A673 (cell line): ENCODE measurements at regions not wholly inside any gene's neighbourhood (a gene's known extent, or its start where the extent isn't known, plus 50 kb on each side); places are given as distances from the start of the nearest gene placed in this dataset.

Source experiments
- BruUV-seq: library from RNA; stranded (reverse); fragments of 400-500 nt; replicated peaks from 2 replicates; lab custom pipeline; 2021; lab: Mats Ljungman, UMichigan
- CTCF ChIA-PET: fragments of 300-600 bp; sonication (Branson Sonifier 250); formaldehyde crosslinking; loops from one replicate; lab custom pipeline; 2022; ENCODE audit warnings: antibody characterized with exemption; lab: Charles Lee
- POLR2A ChIA-PET: fragments of 300-600 bp; sonication (Branson Sonifier 250); formaldehyde crosslinking; loops from one replicate; lab custom pipeline; 2022; ENCODE audit warnings: antibody characterized with exemption; ENCODE audit not compliant: low non-redundant PET; lab: Charles Lee
- DNase-seq: peaks from one replicate; pipeline ENCODE4 v3.0.0-alpha.2; 2015; ENCODE audit warnings: low spot score
- H3K27ac ChIP-seq: fragments of 200-600 bp; sonication (generic); 2 replicates; pipeline ENCODE4 v1.5.1; 2016; ENCODE audit warnings: mixed run types, low read depth, mild to moderate bottlenecking, mixed read lengths, antibody characterized with exemption, low read length; ENCODE audit not compliant: poor library complexity, severe bottlenecking
- H3K27me3 ChIP-seq: fragments of 200-600 bp; sonication (generic); replicated peaks from 2 replicates; pipeline ENCODE4 v1.6.1; 2017; ENCODE audit warnings: mixed run types, low read depth, mild to moderate bottlenecking, mixed read lengths, antibody characterized with exemption, low read length; ENCODE audit not compliant: insufficient read depth, poor library complexity
- H3K36me3 ChIP-seq: fragments of 200-600 bp; sonication (generic); 2 replicates; pipeline ENCODE4 v1.6.1; 2016; ENCODE audit warnings: mixed run types, mild to moderate bottlenecking, mixed read lengths, antibody characterized with exemption, low read length; ENCODE audit not compliant: insufficient read depth, poor library complexity, severe bottlenecking
- H3K4me1 ChIP-seq: fragments of 200-600 bp; sonication (generic); 2 replicates; pipeline ENCODE4 v1.6.1; 2017; ENCODE audit warnings: mixed run types, mild to moderate bottlenecking, mixed read lengths, antibody characterized with exemption, low read length; ENCODE audit not compliant: insufficient read depth, poor library complexity, severe bottlenecking
- H3K4me3 ChIP-seq: fragments of 200-600 bp; sonication (generic); 2 replicates; pipeline ENCODE4 v1.5.1; 2016; ENCODE audit warnings: low read depth, mixed run types, mild to moderate bottlenecking, mixed read lengths, low read length; ENCODE audit not compliant: poor library complexity, severe bottlenecking
- H3K9me3 ChIP-seq: fragments of 200-600 bp; sonication (generic); 2 replicates; pipeline ENCODE4 v1.6.1; 2016; ENCODE audit warnings: mixed run types, low read depth, mild to moderate bottlenecking, mixed read lengths, antibody characterized with exemption, low read length; ENCODE audit not compliant: poor library complexity, severe bottlenecking
- EZH2 ChIP-seq: fragments of 200-600 bp; sonication (generic); IDR thresholded peaks from 2 replicates; pipeline ENCODE4 v1.6.1; 2017; ENCODE audit warnings: borderline replicate concordance, low read depth, mild to moderate bottlenecking, mixed read lengths, antibody characterized with exemption, low read length; ENCODE audit not compliant: poor library complexity, severe bottlenecking
- intact Hi-C: fragments of 100-400 bp; cut with micrococcal nuclease; formaldehyde crosslinking; loops from one replicate; pipeline ENCODE4 v1.10.0; 2022; ENCODE audit not compliant: unreplicated experiment
- TF ChIP-seq, protein P1 (sequence below): fragments of 300-800, 200-600 bp; sonication (generic); conservative IDR thresholded peaks from 2 replicates; pipeline ENCODE4 v1.5.1; 2017; ENCODE audit warnings: low read depth, mild to moderate bottlenecking, antibody characterized with exemption, low read length, moderate library complexity, mixed read lengths

DNA sequence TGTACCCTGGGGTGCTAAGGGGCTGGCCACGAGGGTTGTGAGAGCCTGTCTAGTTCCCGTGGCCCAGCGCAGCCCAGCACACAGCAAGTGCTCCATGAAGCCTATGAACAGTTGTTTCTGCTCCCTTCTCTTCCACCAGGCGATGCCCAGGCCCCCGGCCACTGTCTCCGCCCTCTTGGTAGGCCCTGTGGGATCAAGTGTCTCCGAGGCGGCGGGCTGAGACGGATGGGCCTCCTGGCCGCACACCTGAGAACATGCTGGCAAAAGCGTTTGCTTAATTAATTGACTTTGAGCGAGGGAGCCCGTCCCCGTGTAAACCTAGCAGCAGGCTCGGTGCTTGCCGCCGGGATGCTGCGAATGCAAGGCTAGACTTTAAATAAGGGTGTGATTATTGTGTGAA is 129.7 kb upstream of the GSE1 start:
- TF ChIP-seq EZH2: no peak
- TF ChIP-seq, protein P1, sequence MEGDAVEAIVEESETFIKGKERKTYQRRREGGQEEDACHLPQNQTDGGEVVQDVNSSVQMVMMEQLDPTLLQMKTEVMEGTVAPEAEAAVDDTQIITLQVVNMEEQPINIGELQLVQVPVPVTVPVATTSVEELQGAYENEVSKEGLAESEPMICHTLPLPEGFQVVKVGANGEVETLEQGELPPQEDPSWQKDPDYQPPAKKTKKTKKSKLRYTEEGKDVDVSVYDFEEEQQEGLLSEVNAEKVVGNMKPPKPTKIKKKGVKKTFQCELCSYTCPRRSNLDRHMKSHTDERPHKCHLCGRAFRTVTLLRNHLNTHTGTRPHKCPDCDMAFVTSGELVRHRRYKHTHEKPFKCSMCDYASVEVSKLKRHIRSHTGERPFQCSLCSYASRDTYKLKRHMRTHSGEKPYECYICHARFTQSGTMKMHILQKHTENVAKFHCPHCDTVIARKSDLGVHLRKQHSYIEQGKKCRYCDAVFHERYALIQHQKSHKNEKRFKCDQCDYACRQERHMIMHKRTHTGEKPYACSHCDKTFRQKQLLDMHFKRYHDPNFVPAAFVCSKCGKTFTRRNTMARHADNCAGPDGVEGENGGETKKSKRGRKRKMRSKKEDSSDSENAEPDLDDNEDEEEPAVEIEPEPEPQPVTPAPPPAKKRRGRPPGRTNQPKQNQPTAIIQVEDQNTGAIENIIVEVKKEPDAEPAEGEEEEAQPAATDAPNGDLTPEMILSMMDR: no peak
- Histone ChIP-seq H3K4me3 (no peak overlapping the region), H3K9me3 (no peaks in the 10 kb centered on the region), H3K36me3 (no peaks in the 10 kb centered on the region), H3K27ac (no peak overlapping the region), H3K4me1 (peaks cover 8% of the 10 kb centered on the region), H3K27me3 (no peaks in the 10 kb centered on the region)
- CTCF ChIA-PET: no interaction called here
- POLR2A ChIA-PET: no interaction called here
- no peak for DNase-seq
- no TSS peak for BruUV-seq
- intact Hi-C loops: no loop called here

DNA sequence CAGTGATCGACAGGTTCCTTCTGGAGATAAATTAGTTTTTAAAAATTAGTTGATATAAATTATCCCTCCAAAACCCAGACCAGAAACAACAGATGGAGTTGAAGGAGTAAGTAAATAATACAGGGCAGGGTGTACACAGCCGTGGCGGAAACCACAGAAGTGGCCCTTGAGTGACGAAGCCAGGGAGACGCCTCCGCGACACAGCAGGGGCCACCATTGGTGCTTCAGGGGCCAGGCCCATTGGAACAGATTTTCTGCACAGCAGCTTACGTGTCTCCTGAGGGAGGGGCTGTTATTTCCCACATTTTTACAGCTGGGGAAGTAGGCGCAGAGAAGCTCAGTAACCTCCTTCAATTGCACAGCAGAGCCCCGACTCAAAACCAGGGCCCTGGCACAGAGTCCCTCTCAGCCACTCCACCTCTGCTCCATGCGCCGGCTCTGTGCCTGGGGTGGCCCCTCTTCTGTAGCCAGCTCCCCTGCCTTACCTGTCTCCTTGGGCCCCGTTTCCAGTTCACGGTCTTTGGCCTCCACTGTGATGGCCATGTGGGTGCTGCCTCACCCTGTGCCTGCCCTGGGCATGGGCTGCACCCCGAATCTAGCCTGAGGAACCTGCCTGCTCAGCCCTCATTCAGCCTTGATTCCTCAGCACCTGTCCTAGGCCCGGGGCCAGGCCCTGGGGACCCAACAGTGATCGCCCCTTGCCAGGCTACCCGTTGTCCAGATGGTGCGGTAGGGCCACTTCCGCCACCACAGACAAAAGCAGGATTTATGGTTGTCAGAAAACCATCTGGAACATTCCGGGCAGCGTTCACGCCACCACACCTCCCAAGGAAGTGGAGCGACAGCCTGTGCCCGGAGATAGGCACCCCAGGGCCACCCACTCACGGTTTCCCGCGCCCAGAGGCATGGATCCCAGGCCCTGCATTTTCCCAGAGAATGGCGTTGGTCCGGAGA is 128.5 kb upstream of the GSE1 start:
- TF ChIP-seq EZH2: no peak
- TF ChIP-seq, protein P1: no peak
- H3K36me3 ChIP-seq: no peaks in the 10 kb centered on the region
- no peak overlapping the region for H3K4me3 ChIP-seq
- no peaks in the 10 kb centered on the region for H3K9me3 ChIP-seq
- no peaks in the 10 kb centered on the region for H3K27me3 ChIP-seq
- intact Hi-C loops: no loop called here
- BruUV-seq: no TSS peak
- POLR2A ChIA-PET: no interaction called here
- H3K4me1 ChIP-seq: peaks cover 8% of the 10 kb centered on the region
- CTCF ChIA-PET: no interaction called here
- no peak for DNase-seq
- no peak overlapping the region for H3K27ac ChIP-seq

DNA sequence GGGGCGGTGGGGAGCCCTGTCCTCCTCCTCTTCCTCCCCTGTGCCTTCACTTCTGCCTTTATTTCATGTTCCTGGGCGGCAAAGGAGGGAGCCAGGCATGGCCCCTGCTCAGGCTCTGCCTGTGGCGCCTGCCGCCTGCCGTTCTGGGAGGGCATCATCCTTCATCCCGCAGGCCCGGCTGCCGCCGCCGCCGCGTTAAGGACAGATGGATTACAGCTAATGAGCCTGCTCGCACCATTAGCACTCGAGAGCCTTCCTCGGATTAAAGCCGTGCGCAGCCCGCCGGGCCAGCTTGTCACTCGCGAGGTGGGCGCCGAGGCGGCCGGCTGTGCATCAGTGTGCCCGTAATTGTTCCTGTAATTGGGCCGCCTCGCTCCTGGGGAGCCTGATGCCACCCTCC is 127.7 kb upstream of the GSE1 start:
- intact Hi-C loops: no loop called here
- no peak for DNase-seq
- Histone ChIP-seq H3K27me3 (no peaks in the 10 kb centered on the region), H3K4me3 (no peak overlapping the region), H3K27ac (no peak overlapping the region), H3K36me3 (no peaks in the 10 kb centered on the region), H3K9me3 (no peaks in the 10 kb centered on the region), H3K4me1 (peaks cover 7% of the 10 kb centered on the region)
- BruUV-seq: no TSS peak
- ChIA-PET POLR2A (no interaction called here), CTCF (no interaction called here)
- no peak for TF ChIP-seq EZH2
- TF ChIP-seq, protein P1: no peak
